IPS DF 19.7 (cell line): ENCODE measurements at regions not wholly inside any gene's neighbourhood (a gene's known extent, or its start where the extent isn't known, plus 50 kb on each side); places are given as distances from the start of the nearest gene placed in this dataset.

ENCODE experiments used
- DNase-seq: peaks from one replicate; pipeline ENCODE4 v3.0.0-alpha.2; 2013; ENCODE audit warnings: low read depth, low spot score

DNA sequence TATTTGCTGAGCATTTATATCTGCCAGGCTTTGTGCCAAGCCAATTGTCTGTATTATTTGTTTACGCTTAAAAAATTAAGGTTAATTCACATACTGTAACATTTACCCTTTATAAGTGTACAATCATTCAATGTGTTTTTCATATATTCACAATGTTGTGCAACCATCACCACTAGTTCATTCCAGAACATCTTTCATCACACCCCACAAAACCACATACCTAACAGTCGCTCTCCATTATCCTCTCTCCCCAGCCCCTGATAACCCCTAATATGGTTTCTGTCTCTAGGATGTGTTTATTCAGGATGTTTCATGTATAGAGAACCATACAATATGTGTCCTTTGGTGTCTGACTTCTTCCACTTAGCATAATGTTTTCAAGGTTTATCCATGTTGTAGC lies 234.1 kb downstream of the INSIG2 start:
- no peak for DNase-seq

DNA sequence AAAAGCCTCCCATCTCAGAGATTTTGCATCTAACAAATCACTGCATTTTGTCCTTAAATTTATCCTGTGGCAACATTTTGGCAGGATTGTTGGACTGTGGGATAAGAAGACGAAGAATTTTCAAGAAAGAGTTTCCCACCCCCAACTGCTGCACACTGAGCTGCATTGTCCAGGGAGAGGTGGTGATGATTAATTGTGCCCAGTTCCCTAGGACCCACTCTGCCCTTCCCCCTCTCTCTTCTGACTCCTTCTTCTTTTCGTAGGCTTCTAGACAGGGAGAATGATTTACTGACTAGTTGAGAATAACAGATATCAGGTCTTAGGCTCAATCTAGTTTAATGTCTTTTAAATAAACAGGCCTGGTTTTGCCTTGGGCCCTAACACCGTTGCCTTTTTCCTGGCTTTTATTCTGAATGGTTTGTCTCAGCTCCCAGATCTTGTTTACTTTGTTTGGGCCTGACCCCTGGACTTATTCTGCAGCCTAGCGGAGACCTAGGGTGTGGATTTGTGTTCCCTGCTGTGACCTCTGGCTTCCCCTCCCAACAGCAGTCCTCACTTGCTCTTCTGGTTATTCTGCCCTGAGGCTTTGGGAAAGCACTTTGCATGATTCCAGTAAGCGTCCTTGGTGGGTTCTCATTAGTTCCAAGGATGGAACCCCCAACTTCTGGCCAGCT lies 233.3 kb downstream of the INSIG2 start:
- no peak for DNase-seq

DNA sequence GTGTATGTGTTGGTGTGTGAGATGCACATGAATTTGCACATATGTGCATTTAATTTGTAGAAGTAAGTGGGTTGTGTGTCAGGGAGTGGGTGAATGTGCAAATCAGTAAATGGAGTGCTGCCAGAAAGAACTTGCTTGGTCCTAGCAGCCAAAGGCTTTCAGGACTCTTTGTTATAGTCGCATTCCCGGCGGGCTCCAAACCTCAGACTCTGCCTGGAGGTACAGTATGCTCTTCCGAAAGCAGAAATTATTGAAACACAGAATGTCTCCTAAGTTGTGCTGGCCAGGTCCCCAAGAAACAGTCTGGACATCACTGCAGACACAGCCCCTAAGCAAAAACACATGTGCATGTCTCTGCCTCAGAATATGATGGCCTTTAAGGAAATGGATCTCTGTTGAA lies 232.4 kb downstream of the INSIG2 start:
- DNase-seq = no peak

DNA sequence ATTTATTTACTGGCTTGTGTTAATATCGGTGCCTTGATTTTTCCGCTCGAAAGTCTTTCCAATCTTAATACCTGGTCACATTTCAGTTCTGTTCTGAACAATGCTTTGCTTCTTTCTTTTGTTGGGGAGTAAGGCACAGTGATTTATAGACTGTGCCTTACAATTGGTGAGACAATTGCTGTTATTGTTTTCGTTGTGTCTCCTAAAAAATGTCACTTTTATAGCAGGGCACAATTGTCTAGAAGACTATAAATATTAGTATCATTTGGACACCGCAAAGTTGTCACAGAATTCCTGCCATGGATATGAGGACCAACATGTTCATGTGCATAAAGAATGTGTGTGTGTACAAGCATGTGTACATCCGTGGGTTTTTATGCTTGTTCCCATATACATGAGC lies 231.9 kb downstream of the INSIG2 start:
- DNase-seq = no peak

DNA sequence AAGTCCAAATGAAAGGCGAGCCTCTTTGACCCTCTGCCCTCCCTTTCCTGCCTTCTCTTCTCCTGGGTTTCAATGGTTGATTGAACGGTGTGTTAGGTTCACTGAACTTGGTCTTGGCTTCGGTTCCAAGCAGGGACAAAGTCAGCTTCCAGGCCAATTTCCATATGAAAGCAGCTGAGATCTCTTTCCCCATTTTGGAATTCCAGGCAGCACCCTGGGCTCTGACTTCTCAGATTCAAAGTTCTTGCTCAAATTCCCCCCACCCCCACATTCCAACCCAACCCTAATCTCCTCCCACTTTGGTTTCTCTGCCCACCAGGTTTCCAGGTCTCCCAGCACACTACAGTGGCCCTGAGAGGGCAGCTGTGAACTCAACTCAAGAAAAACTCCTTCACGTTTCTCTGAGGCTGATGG lies 231.0 kb downstream of the INSIG2 start:
- peak; percentile 99 for DNase-seq

DNA sequence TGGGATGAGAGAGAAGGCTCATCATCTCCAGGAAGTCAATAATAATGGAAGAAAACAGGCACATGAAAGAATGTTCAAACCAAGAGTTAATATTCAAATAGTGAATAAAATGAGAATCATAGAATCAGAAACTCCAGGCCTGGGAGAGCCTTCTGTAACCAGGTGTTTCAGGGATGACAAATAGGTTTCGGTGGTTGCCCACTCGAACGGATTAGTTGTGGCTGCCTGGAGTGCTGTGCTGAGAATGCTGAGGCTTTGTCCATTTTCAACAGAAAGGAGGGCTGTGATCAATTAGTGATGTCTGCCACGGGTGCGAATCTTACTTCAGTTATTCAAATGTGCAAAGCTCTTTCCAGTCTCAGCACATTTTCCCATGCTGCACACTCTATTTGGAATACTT lies 227.3 kb downstream of the INSIG2 start:
- no peak for DNase-seq

DNA sequence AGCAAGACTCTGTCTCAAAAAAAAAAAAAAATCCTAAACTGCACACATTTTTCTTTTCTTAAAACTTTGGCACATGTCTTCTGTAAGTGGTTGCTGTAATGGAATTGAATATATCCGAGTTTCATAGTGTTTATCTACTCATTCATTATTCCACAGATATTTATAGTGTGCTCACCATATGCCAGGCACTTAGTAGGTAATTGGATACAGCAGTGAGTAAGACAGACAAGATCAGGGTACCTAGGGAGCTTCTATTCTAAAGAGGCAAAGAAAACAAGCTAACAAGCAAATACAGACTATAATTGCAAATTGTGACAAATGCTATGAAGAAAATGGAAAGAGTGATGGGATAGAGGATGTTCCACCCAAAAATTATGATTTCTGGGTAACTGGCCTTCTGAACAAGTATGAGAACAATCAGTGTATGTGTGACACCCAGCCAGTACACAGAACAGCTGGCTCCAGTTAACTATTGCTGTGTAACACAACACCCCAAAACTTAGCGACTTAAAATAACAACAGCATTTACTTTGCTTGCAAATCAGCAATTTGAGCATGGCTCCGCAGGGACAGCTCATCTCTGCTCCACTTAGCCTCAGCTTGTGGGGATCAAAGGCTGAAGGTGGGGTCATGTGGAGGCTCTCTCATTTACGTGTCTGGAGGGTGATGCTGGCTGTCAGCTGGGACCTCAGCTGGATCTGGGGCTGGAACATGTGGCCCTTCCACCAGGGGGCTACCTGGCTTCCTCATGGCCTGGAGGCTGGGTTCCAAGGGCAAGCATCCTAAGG lies 224.9 kb downstream of the INSIG2 start:
- no peak for DNase-seq

GRCh38 chr2:118310681-118311429 lies 222.6 kb downstream of the INSIG2 start:
- no peak for DNase-seq

- DNase-seq = no peak
Measured at GRCh38 chr2:118309946-118310680, 221.8 kb downstream of the INSIG2 start.

GRCh38 chr2:118309257-118309945 lies 221.1 kb downstream of the INSIG2 start:
- no peak for DNase-seq

DNA sequence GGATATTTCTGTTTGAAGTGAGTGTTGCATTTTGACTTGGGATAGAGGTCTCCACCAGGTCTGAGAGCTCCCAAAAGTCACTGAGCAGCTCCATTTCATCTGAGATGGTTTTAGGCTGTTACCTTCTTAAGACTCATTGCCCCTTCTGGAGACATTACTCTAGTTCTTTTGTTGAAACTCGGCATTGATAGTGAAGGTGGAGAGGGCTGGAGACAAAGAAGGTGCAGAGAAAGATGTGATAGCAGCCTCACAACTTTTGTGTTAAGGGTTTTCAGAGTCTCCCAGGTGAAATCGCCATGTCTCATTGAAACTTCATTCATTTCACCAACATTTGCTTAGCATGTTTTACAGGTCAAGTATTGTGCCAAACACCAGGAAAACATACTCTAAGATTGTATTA lies 219.6 kb downstream of the INSIG2 start:
- DNase-seq = no peak

GRCh38 chr2:118301248-118301647 lies 213.0 kb downstream of the INSIG2 start:
- DNase-seq = no peak

- no peak for DNase-seq
Measured at GRCh38 chr2:118300832-118301231, 212.6 kb downstream of the INSIG2 start.

DNA sequence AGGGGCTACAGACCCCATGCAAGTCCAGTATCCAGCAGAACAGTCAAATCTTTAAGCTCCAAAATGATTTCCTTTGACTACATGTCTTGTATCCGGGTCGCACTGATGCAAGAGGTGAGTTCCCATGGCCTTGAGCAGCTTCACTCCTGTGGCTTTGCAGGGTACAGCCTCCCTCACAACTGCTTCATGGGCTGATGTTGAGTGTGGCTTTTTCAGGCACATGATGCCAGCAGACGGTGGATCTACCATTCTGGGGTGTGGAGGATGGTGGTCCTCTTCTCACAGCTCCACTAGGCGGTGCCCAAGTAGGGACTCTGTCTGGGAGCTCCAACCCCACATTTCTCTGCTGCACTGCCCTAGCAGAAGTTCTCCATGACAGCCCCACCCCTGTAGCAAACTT lies 208.4 kb downstream of the INSIG2 start:
- DNase-seq = no peak

DNA sequence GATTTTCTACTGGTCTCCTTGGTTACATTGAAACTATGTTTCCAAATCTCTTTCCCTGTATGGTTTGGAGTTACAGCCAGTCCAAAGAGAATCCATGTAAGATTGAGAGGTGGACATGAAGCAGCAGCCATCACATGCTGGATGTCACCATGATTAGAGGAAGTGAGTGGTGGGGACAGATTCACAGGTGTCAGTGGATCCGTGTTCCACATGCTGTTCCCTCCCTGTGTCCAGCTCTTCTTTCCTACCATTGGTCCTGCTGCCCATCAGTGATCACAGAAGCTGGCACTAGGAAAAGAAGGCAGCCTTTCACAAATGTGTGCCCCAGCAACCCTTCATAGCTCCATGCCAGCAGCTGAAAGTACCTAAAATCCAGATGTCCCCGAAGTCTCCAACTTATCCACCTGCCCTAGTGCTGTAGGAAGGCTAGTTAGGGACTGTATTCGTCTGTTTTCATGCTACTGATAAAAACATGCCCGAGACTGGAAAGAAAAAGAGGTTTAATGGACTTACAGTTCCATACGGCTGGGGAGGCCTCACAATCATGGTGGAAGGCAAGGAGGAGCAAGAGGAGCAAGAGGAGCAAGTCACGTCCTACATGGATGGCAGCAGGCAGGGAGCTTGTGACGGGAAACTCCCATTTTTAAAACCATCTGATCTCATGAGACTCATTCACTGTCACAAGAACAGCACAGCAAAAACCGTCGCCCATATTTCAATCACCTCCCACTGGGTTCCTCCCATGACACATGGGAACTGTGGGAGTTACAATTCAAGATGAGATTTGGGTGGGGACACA lies 207.5 kb downstream of the INSIG2 start:
- DNase-seq = no peak

DNA sequence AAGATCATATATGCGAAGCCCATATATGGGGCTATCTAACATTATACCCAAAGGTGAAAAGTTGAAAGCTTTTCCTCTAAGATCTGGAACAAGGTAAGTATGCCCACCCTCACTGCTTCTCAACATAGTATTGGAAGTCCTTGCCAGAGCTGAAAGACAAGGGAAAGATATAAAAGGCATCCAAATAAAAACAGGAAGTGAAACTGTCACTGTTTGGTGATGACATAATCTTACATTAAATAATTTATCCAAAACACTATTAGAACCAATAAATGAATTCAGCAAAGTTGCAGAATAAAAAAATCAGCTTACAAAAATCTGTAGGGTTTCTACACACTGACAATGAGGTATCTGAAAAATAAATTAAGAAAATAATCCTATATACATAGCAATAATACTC lies 205.8 kb downstream of the INSIG2 start:
- no peak for DNase-seq

GRCh38 chr2:118292991-118293390 lies 204.7 kb downstream of the INSIG2 start:
- DNase-seq = no peak

DNA sequence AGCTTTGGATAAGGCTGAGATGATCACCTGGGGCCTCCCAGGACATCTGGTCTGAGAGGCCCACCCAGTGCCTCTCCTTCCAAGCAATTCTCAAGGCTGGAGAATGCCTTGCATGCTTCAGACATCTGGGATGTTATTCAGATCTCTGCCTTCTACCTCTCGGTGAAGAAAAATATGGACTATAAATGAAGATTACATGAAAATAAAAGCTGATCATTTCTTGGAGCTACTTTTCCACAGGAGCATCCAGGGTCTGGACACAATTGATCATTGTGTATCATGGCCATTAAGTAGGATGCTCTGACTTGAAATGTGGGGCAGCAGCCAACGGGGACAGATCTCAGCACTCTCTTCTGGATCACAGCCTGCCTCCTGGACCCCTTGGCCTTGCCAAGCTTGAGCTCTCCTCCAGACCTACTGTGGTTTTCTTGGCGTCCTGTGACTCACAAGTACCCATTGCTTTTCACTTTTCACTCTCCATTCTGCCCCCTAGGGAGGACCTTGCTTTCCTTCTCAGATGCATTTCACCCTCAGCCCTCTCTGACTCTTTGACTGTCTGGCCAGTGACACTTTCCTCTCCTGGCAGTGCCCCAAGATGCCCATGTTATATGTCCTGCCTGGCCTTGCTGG lies 203.1 kb downstream of the INSIG2 start:
- no peak for DNase-seq

DNA sequence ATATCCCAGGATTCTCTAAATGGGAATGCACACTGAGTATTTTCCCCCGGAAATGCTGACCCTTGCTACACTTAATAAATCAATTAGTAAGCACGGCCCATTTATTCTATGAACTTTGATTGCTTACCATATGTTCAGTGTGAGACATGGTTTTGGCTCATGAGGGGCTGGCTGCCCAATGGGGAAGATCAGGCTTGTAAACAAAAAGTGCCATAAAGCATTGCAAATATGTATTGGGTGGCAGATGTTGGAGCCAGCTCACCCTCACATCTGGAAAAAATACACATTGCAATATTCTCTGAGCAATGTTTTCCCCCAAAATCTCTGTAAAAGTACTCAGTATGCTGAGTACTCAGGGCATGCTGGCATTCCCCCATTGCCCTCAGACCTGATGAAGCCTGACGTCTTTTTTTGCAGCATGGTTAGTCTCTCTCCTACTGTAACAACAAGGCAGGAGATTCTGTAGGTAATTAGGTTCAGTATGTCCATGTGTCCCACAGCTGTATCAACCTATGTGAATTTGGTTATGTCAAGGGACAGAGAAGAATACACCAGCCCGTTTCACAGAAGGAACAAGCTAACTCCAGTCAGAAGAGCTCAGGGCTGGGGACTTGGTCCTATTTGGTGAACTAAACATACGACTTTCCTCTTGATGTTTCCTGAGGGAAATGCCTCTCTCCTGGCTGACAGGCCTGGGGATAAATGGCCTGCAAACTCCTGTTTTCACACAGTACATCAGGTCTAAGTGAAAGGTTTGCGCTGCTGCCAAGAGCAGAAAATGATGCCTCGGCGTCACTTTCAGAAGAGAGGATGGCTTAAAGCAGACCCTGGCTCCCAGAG lies 202.4 kb downstream of the INSIG2 start:
- DNase-seq = no peak
